Upper lobe of left lung (tissue), 6 donors: ENCODE measurements at regions not wholly inside any gene's neighbourhood (a gene's known extent, or its start where the extent isn't known, plus 50 kb on each side); places are given as distances from the start of the nearest gene placed in this dataset.
A peak's percentile ranks its signal among the peaks of the same experiment; 100 is the strongest.

Experiments used
- ATAC-seq, 2 donors: fragments of 200-7000 bp; cut with Tn5 transposase; one replicate each; pipeline ENCODE4 v1.9.1; 2022; ENCODE audit warnings: mild to moderate bottlenecking in 2 of 2, moderate library complexity in 2 of 2; ENCODE audit not compliant: low FRiP score in 2 of 2
- DNase-seq, 2 donors: peaks; one replicate each; pipeline ENCODE4 v3.0.0-alpha.2; 2019 to 2020
- H3K27ac ChIP-seq, 4 donors: fragments of 200-600 bp; sonication (generic); one replicate each; pipeline ENCODE4 v1.5.1; 2016 to 2019
- H3K27me3 ChIP-seq, 4 donors: fragments of 200-600 bp; sonication (generic); one replicate each; pipeline ENCODE4 v1.5.1; 2017 to 2019
- H3K36me3 ChIP-seq, 4 donors: fragments of 200-600 bp; sonication (generic); one replicate each; pipeline ENCODE4 v1.5.1; 2016 to 2019
- H3K4me1 ChIP-seq, 4 donors: fragments of 200-600 bp; sonication (generic); one replicate each; pipeline ENCODE4 v1.5.1; 2018 to 2019
- H3K4me3 ChIP-seq, 4 donors: fragments of 200-600 bp; sonication (generic); one replicate each; pipeline ENCODE4 v1.5.1; 2017 to 2019; ENCODE audit warnings: mild to moderate bottlenecking in 2 of 4, moderate library complexity in 1 of 4
- H3K9me3 ChIP-seq, 4 donors: fragments of 200-600 bp; sonication (generic); one replicate each; pipeline ENCODE4 v1.5.1; 2018 to 2019
- EP300 ChIP-seq, 4 donors: sonication (generic); formaldehyde crosslinking; IDR thresholded peaks; one replicate each; pipeline ENCODE4 v1.5.1; 2017; ENCODE audit warnings: antibody characterized with exemption in 4 of 4, control low read depth in 2 of 4
- POLR2A ChIP-seq, 4 donors: fragments of 450-650 bp; IDR thresholded peaks; one replicate each; pipeline ENCODE4 v1.5.1; 2016 to 2017; ENCODE audit warnings: antibody characterized with exemption in 4 of 4, mild to moderate bottlenecking in 2 of 4
- POLR2AphosphoS5 ChIP-seq, 2 donors: sonication (generic); formaldehyde crosslinking; IDR thresholded peaks; one replicate each; pipeline ENCODE4 v1.5.1; 2017; ENCODE audit warnings: antibody characterized with exemption in 2 of 2
- WGBS, 2 donors: methylation state at CpG; one replicate each; pipeline ENCODE4 v1.1.5; 2017 to 2018; 5-methylcytosine and 5-hydroxymethylcytosine counted together
- TF ChIP-seq, protein P1 (sequence below), 6 experiments: fragments of 450-650 bp in 4 of 6; fragments of 200-600 bp in 2 of 6; sonication (generic) in 2 of 6; IDR thresholded peaks; one replicate each; pipeline ENCODE4 v1.5.1; 2016 to 2019; ENCODE audit warnings: antibody characterized with exemption in 6 of 6
- donor health status: DM: no; HTN: no; CAD: no; lungs with moderate emphysema.
- donor health status: DM: no; HTN: yes; CAD: no; lungs with severe emphysema.

- Histone ChIP-seq H3K4me3 (no peak overlapping the region), H3K4me1 (no peaks in the 10 kb centered on the region), H3K9me3 (no peaks in the 10 kb centered on the region), H3K36me3 (no peaks in the 10 kb centered on the region), H3K27ac (no peak overlapping the region), H3K27me3 (no peaks in the 10 kb centered on the region)
- DNase-seq (peak in 1 of 2 donors; percentile 74), ATAC-seq (no peak)
- WGBS, 2 donors, result 90 to 95% methylated on average over 20 to 21 of the region's 24 CpGs
- no peak for TF ChIP-seq POLR2A (IDR thresholded peaks at IDR 0.05)
These were observed 165.6 kb upstream of the SULF2 start for GRCh38 chr20:47950913-47951283.

GRCh38 chr20:47950124-47950912 is 165.0 kb upstream of the SULF2 start:
- TF ChIP-seq, protein P1, sequence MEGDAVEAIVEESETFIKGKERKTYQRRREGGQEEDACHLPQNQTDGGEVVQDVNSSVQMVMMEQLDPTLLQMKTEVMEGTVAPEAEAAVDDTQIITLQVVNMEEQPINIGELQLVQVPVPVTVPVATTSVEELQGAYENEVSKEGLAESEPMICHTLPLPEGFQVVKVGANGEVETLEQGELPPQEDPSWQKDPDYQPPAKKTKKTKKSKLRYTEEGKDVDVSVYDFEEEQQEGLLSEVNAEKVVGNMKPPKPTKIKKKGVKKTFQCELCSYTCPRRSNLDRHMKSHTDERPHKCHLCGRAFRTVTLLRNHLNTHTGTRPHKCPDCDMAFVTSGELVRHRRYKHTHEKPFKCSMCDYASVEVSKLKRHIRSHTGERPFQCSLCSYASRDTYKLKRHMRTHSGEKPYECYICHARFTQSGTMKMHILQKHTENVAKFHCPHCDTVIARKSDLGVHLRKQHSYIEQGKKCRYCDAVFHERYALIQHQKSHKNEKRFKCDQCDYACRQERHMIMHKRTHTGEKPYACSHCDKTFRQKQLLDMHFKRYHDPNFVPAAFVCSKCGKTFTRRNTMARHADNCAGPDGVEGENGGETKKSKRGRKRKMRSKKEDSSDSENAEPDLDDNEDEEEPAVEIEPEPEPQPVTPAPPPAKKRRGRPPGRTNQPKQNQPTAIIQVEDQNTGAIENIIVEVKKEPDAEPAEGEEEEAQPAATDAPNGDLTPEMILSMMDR (IDR thresholded peaks at IDR 0.05), result no peak
- TF ChIP-seq POLR2A (IDR thresholded peaks at IDR 0.05) (no peak), POLR2AphosphoS5 (IDR thresholded peaks at IDR 0.05) (no peak), EP300 (IDR thresholded peaks at IDR 0.05) (no peak)
- no peak for ATAC-seq
- no peak for DNase-seq
- Histone ChIP-seq H3K4me3 (no peak overlapping the region), H3K36me3 (no peaks in the 10 kb centered on the region), H3K4me1 (no peaks in the 10 kb centered on the region), H3K27me3 (no peaks in the 10 kb centered on the region), H3K9me3 (no peaks in the 10 kb centered on the region), H3K27ac (no peak overlapping the region)
- WGBS, 2 donors, result 74 to 79% methylated on average over 11 of the region's 11 CpGs

GRCh38 chr20:47949230-47949629 is 163.9 kb upstream of the SULF2 start:
- Histone ChIP-seq H3K27ac (no peak overlapping the region), H3K27me3 (no peaks in the 10 kb centered on the region), H3K9me3 (no peaks in the 10 kb centered on the region), H3K36me3 (no peaks in the 10 kb centered on the region), H3K4me1 (no peaks in the 10 kb centered on the region), H3K4me3 (no peak overlapping the region)
- DNase-seq (no peak), ATAC-seq (no peak)
- 82 to 86% methylated on average over 6 of the region's 6 CpGs for WGBS, 2 donors
- TF ChIP-seq, protein P1 (IDR thresholded peaks at IDR 0.05), result no peak
- TF ChIP-seq POLR2A (IDR thresholded peaks at IDR 0.05) (no peak), EP300 (IDR thresholded peaks at IDR 0.05) (no peak), POLR2AphosphoS5 (IDR thresholded peaks at IDR 0.05) (no peak)

DNA sequence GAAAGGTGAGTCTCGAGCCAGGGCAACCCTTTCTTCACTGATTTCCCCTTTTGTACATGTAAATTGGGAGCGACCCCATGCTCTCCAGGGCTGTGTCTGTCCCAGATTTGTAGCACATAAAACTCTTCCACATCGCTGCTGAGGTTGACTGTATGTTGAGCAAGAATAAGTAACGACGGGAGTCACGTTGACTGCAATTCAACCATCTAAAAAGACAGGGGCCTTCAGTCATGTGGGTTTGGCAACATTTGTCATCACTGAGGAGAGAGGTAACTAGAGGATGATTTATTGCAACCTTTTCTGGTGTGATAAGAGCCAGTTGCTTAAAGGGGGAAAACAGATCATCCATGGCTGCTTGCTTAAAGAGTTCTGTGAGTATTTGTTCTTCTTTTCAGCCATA is 159.4 kb upstream of the SULF2 start:
- H3K9me3 ChIP-seq, result no peaks in the 10 kb centered on the region
- ATAC-seq (no peak), DNase-seq (no peak)
- no peaks in the 10 kb centered on the region for H3K27me3 ChIP-seq
- no peaks in the 10 kb centered on the region for H3K4me1 ChIP-seq
- TF ChIP-seq POLR2A (IDR thresholded peaks at IDR 0.05), result no peak
- TF ChIP-seq, protein P1 (IDR thresholded peaks at IDR 0.05), result no peak
- TF ChIP-seq EP300 (IDR thresholded peaks at IDR 0.05), result no peak
- no peak for TF ChIP-seq POLR2AphosphoS5 (IDR thresholded peaks at IDR 0.05)
- no peak overlapping the region for H3K4me3 ChIP-seq
- no peak overlapping the region for H3K27ac ChIP-seq
- no peaks in the 10 kb centered on the region for H3K36me3 ChIP-seq
- WGBS, 2 donors, result 84 to 90% methylated on average over 6 of the region's 6 CpGs

DNA sequence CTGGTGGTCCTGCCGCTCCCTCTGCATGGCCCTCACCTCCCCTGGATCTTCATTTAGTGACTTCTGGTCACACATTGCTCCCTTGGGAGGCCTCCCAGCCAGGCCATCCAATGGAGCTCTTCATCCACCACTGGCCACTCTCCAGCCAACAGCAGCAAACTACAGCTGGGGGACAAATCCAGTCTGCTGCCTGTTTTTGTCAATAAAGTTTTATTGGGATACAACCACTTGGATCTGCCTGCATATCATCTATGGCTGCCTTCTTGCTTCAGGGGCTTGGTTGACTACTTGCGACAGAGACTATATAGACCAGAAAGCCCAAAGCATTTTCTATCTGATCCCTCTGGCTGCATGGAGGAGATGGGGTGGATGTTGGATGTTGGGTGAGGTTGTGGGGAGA is 156.6 kb upstream of the SULF2 start:
- ATAC-seq (no peak), DNase-seq (no peak)
- TF ChIP-seq EP300 (IDR thresholded peaks at IDR 0.05) (no peak), POLR2A (IDR thresholded peaks at IDR 0.05) (no peak), POLR2AphosphoS5 (IDR thresholded peaks at IDR 0.05) (no peak)
- TF ChIP-seq, protein P1 (IDR thresholded peaks at IDR 0.05), result no peak
- H3K27ac ChIP-seq, result no peak overlapping the region
- H3K9me3 ChIP-seq, result no peaks in the 10 kb centered on the region
- H3K4me3 ChIP-seq, result no peak overlapping the region
- no peaks in the 10 kb centered on the region for H3K27me3 ChIP-seq
- H3K4me1 ChIP-seq, result no peaks in the 10 kb centered on the region
- no peaks in the 10 kb centered on the region for H3K36me3 ChIP-seq
- WGBS, 2 donors, result 100% methylated on average over 2 of the region's 2 CpGs
